Stimulated activated CD8-positive, alpha-beta memory T cell treated with anti-CD3 and anti-CD28 coated beads, Interleukin-15, amount 100 ng/mL, for 4 hours (primary cell): ENCODE measurements at regions not wholly inside any gene's neighbourhood (a gene's known extent, or its start where the extent isn't known, plus 50 kb on each side); places are given as distances from the start of the nearest gene placed in this dataset.

Experiments
- DNase-seq, 2 donors: peaks; one replicate each; pipeline ENCODE4 v3.0.0-alpha.2; 2020; ENCODE audit warnings: low read depth in 2 of 2

DNA sequence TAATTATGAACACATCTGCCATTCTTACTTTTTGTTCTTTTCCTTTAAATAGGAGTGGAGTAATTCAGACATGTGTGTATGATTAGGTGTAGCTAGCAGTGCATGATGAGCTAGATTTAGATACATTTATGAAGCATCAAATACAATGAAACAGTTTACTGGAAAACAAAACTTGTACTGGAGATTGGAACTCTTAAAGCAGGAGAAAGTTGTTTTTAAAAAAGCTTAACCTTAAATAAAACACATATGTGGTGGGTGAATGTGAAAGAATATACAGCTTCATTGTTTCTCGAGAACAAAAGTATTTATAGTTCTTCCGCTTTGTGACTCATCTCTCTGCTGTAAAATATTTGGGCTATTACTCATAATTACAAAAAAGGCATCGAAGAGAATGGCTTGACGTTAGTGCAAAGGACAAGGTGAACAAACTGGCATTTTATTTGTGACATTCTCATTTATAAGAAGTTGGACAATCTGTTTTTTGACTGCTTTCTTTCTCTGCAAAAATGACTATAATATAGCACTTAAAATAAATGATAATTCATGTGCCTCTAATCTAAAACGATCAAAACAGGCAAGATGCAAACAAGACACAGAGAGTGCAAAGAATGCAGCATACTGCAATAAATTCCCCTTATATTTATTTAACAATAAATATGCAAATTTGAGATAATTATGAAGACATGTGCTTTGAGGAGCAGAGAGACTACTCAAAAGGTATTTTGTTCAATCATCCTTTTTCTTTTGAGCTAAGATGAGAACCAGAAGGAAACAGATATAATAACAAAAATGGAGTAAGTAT is 478.8 kb downstream of the CETN3 start:
- no peak for DNase-seq

DNA sequence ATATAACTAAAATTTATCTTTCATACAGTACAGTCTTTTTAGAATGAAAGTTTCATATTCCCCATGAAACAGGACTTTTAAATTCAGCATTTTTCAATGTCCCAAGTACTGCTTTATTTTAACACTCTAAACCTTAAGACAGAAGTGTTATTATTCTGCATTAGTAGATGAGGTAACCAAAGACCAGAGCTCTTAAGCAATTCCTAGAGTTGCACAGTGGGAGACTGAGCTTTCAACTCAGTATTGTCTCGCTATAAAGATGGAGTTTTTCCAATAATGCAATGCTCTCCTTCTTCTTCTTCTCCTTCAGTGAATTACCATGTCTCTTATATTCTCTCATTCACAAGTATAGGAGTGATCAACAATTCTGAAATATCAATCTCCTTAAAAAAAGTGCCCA is 479.7 kb downstream of the CETN3 start:
- no peak for DNase-seq

DNA sequence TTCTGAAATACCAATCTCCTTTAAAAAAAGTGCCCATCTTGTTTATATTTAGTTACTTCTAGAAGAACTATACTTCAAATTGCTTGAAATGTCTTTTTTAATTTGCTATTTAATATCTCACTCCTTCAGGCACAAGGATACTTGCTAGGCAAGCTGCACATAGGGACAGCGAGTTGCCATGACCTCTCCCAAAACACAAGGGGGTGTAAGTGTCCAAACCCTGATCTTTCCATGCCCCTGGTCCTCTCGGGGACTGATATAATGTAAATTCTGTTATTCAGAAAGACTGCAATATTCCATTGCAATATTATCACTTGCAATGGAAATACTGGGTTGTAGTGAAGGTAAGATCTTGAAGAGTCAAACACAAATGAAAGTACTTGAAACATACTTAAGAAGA is 480.4 kb downstream of the CETN3 start:
- DNase-seq: no peak

DNA sequence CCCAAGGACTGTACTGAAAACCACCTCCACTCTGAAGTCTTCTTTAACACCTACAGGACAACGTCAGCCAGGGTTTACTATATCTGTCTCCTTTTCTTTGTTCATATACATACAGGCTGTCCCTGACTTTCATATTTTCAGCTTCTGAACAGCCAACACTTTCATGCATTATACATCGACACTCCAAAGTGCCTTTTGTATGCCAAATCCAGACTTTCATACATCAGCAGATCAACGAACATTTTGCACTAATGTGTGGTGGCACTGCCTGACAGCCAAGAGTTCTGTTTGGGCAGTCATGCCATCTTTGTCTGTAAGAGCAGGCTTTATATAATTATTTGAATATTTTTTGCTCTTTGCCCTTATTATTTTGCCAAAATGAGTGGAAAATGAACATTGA is 487.4 kb downstream of the CETN3 start:
- no peak for DNase-seq

DNA sequence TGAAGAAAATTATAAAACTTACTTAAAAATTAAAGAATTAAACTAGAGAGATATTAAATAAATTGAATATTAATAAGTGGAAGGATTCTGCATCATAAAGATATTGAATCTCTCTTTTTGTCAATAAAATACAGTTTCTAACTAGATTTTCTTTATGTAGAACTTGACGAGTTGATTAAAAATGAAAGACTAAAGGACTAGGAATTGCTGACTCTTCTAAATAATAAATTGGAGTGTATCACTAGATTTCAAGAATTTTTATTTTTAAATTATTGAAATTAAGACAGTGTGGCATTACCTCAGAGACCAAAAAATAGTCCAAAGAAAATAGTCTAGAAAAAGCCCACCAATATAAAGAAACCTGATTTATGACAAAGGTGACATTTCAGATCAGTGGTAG is 492.4 kb downstream of the CETN3 start:
- DNase-seq: no peak

DNA sequence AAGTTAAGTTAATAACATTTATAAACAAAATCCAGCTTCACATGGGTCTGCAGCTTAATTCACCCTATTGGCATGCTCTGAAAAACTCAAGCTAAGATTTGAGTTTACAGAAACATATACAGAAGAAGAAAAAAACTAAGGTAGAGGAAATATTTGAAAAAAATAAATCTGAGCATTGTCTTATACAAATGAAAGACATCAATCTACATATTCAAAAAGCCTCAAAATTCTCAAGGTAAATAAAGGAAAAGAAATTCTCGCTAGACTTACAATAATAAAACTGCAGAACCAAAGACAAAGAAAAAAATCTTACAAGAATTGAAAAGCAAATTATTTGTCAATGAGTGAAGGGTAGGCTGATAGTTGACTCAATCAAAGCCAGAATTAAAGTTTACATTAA is 493.4 kb downstream of the CETN3 start:
- no peak for DNase-seq

DNA sequence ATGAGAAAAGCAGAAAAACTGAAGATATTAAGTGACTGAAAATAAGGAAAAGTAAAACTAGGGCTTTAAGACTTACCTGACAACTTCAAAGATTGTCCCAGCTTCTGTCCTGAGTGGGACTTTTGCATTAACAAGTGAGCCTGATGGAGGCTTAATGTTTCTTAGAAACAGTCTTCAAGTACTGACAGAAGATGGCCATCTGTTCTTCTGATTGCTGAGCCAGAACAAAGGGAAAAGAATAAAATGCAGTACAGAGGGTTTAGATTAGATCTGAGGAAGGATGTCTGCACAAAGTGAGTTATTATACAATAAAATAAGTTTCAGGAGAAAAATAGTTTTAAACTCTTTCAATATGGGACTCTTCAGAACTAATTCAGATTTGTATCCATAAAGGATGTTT is 500.7 kb downstream of the CETN3 start:
- no peak for DNase-seq

DNA sequence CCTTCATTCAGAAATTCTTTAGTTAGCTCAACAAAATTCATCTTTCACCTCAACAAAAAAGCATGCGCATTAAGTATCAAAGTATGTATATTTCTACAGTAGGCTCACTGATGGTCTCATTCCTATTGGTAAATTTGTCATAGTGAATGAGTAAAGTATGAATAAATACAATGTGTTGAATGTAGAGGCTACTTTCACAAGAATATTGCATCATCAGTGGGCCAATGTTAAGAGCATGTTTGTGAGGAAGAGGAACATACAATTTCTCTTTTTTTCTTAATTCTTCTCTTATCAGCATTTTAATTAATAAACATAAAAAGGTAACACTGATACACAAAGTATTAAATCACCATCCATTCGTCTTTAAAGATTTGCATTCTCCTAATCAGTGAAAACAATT is 505.1 kb downstream of the CETN3 start:
- DNase-seq: no peak

DNA sequence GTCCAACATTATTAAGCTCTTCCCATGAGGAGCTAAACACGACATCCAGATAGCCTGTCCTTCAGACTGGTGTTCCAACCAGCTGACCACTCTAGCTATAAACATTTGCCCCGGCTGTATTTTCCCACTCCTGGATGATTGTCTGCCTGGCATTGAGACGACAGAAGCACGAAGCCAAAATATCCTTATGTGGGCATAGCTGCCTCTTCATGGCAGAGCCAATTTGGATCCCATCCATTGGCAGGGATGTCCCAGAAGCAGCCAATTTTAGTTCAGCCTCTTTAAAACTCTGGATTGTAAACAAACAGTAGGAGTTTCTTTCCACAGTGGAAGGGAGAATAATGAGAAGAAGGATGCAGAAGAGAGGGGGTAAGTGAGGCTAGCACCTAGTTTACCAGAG is 507.6 kb downstream of the CETN3 start:
- DNase-seq: no peak

DNA sequence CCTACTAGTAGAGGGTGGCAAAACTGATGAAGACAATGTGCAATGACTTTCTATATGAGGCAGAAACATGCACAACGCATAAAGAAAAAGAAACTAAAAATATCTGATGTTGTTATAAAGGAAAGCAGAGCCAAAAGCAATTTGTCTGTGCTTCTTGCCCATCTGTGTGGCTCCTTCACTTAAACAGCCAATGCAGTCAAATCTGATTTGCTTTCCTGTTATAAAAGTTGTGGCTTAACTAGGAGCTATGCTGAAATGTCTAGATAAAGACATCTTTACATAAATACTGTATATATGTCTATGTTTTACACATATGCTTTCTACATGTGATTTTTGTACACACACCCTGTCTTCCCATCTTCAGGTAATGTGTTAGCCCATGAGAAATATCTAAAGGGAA is 508.2 kb downstream of the CETN3 start:
- DNase-seq: no peak

DNA sequence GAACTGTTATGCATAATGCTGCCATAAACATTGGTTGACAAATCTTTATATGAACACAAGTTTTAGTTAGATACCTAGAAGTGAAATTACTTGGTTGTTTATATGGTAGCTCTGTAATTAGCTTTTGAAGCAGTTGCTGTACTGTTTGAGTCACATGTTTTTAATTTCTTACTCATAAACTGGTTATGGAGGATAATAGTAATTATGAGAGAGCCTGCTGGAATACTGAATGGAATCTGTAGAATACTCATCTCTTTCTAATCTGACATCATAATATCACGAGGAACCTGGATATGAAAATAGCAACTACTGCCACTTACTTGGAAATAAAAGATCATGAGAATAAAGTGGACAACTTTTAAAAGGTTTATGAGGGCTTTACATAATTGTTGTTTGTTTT is 509.2 kb downstream of the CETN3 start:
- no peak for DNase-seq

DNA sequence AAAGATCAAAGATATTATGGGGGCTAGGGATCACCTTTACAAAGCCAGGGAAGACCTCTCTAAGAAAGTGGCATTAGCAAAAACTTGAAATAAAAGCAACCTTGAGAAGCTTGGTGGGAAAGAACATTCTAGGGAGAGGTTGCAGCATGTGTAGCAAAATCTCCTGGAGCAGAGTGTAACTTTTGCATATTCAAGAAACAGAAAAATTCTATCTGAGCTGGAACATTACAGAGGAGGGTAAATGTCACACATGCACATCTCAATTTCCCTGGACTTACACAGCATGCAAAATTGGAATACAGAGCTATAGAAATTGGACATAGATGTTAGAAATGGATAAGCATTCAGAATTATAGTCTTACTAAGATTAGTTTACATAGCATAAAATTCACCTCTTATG is 510.0 kb downstream of the CETN3 start:
- DNase-seq: no peak

DNA sequence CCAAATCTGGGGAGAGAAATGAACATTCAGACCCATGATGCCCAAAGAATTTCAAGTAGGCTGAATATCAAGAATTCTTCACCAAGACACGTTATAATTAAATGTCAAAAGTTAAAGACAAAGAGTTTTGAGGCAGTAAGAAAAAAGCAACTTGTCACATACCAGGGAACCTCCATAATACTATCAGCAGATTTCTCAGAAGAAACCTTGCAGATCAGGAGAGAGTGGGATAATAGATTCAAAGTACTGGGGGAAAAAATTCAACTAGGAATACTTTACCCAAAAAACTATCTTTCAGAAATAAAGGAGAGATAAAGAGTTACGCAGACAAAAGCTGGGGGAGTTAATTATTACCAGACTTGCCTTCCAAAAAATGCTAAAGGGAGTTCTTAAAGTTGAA is 516.0 kb downstream of the CETN3 start:
- DNase-seq: no peak

DNA sequence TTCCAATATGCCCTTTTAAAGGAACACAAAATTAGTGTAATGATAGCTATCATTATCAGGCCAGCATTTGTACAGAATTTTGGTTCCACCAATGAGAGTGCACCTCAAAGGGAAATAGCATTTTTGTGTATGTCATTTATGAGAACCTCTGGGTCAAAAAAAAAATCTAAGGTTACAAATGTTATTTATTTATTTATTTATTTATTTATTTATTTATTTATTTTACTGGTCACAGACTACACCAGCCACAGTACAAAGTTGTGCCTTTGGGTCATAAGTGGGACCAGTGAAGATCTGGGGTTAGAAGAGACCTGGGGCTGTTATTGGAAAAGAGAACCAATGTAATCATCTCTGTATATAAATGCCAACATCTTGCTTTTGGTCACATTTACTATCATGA is 523.9 kb downstream of the CETN3 start:
- DNase-seq: no peak

DNA sequence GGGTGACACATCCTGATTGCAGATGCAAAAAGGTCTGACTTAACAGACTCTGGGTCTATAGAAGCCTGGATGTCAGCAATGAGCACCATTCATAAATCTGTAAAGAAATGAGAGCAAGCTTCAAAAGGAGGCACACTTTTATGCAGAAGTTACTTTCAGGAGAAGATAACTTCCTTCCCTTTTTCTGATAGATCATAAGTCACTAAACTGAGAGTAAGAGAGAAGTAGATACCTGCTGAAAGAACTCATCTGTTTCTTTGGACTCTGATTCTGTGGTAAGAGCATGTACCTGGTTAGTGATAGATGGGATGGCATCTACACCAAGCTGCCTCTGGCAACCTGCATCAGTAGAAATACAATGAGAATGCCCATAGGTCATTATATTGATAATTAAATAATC is 525.6 kb downstream of the CETN3 start:
- DNase-seq: no peak

DNA sequence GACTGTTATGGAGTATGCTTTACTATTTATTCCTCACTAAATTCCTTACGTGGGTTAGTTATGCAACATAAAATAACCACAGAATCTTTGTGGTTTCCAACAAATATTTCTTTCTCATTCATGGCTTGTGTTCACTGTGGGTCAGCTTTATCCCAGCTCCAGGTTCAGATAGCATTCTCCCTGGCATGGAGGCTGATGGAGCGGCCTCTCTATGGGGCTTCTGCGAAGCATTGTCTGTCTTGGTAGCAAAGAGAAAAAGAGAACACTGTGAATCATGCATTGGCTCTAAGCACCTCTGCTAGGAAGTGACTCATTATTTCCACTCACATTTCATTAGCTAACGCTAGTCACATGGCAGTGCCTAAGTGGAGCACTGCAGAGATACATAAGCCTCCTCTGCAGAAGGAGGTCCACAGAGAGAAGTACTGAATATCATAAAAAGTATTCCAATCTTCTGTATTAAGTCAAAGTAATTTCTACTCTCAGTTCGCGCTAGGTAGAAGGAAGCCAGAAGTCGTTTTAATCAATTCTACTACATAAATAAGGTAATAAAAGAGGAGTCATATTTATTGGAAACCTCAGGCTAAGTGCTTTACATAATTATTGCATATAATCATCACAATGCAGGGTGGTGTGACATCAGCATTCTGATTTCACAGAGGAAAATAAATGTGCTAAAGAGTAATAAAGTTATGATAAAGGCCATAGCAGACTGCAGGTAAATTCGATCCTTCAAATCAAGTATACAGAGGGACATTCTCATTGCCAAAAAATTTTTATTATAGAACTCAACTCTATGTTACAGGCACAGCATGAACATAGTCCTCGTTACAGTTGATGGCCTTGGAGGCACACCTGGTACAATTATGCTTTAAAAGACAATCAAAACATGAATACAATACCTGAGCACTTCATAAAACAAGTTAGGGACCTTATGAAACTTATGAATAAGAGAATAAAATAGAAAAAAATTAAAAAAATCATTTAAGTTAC is 531.1 kb downstream of the CETN3 start:
- DNase-seq: no peak

DNA sequence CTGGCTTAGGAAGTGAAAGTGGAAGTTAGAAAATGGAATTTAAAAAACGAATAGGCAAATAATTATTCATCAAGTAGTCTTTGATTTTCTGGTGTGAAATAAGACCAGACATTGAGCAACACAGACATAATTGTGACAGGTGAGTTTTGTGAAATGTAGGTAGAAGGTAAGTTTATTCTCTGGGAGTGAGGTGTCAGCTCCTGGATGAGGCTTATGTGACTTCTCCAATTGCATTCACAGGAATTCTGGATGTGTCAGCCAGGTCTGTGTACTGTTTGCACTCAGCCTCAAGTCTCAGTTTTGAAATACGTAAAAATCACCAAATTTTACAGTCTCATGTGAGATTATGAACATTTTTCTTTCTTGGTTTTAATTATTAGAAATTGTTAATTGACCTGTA is 537.6 kb downstream of the CETN3 start:
- no peak for DNase-seq

DNA sequence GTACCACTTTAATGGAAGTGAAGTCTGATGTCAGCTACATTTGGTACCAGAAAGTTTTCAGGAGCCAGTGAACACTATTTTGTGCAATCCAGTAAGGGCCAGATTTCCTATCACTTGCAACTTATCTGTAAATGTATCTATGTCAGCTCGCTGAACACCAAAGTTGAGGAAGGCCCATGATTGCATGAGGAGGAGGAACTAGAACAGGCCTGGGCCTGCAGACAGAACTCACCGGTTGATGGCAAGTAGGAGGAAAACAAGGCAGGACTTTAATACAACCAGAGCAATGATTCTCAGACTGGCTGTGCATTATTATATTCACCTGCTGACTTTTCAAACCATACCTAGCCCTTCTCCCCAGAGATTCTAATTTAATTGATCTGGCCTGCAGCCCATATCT is 540.2 kb downstream of the CETN3 start:
- no peak for DNase-seq

DNA sequence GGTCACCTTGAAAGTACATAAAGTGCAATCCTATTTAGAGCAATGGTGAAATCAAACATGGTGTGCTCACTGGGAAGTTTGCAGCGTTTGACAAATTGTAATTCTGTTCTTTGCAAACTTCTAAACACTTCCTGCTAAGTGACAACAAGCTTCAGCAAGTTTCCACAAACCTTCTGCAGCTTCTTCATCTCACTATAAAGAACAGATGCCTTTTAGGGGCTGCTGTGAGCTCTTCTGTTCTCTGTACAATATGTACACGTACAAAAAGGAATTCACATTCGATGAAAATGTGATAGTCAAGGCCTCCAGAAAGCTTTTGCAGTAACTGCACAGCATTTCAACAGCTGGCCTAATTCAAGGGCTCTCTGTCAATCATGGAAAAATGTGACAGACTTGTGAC is 543.1 kb downstream of the CETN3 start:
- DNase-seq: no peak

DNA sequence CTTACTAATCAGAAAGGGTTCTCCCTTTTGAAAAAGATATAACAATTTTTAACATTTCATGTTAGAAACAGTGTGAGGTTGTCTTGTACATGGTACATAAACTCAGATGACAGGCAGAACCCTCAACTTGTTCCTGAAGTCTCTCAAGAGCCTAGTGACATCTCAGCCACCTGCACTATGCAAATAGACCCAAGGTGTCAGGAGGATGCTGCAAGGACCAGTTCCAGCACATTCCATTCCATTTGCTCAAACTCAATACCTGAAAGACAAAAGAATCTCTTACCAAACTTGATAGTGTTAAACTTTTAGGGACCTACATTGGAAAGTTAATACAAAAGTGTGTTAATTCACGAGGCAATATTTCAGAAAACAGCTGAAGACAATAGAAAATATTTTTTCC is 544.6 kb downstream of the CETN3 start:
- no peak for DNase-seq

DNA sequence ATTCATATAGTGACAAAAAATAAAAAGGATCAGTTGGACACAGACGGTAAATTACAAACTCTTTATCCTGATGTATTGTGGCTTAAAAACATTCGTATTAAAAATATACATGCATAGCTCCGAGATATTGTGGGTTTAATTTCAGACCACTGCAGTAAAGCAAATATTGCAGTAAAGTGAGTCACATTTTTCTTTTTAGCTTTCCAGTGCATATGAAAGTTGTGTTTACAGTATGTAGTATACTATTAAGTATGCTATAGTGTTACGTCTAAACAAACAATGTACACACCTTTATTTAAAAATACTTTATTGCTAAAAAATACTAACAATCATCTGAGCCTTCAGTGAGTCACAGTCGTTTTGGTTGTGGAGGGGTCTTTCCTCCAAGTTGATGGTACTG is 551.8 kb downstream of the CETN3 start:
- DNase-seq: no peak

DNA sequence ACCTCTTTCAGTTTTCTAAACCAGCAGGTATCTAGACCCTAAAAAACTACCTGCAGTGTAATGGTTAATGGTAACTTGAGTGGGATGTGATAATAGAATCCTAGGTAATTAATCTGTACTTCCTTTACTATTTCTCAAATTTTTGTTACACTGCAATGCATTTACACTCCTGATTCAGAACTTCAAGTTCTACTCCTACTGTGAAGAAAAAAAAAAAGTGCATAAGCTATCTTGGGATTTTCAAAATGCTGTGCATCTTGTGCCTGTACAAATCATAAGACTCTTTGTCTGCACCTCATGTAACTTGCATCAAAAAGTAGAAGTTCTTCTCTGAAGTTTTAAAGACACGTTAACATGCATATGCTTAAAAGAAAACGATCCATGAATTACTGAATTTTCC is 554.1 kb downstream of the CETN3 start:
- DNase-seq: no peak

DNA sequence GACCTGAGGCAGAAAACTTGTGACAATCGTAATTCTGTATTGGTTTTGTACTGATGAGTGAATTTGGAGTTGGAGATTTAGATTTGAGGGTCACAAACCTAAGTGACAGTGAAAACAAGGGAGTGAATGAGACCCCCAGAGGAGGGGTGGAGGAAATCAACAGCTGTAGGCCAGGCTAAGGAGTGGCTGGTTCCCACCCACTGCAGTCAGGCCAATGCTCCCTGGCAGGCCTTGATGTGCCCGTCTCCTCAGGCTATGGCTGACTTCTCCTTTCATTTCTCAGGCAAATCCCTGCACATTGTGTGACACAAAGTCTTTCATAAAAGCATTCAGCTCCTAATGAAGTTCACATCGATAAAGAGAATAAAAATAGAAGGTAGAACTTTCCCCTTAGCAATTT is 557.6 kb downstream of the CETN3 start:
- DNase-seq: no peak
